ENCODE measurements at regions not wholly inside any gene's neighbourhood (a gene's known extent, or its start where the extent isn't known, plus 50 kb on each side); places are given as distances from the start of the nearest gene placed in this dataset.

GRCh38 chr6:82832811-82833210, 232.8 kb downstream of the UBE3D start:
- no peaks in the 10 kb centered on the region for H3K4me1 Mint-ChIP-seq
- H3K9me3 Mint-ChIP-seq, result peaks cover 0 to 8% (median 3%) of the 10 kb centered on the region in 7 donors

GRCh38 chr6:82833481-82833880, 232.2 kb downstream of the UBE3D start:
- Histone ChIP-seq H3K79me2 (ENCODE audit: insufficient read depth, low read length) (no peaks in the 10 kb centered on the region), H3K4me1 (ENCODE audit: control insufficient read depth in 1 of 2, insufficient read depth in 2 of 2, low read length in 2 of 2) (no peaks in the 10 kb centered on the region), H3K9me3 (replicated peaks in 1 of 2; ENCODE audit: control insufficient read depth in 1 of 2, insufficient read depth in 1 of 2, low read length in 2 of 2) (peaks cover 0 to 7% of the 10 kb centered on the region in 2 donors), H3K9ac (ENCODE audit: insufficient read depth, low read length, poor library complexity, severe bottlenecking) (no peak overlapping the region), H3K27me3 (ENCODE audit: control insufficient read depth in 2 of 2, insufficient read depth in 2 of 2, low read length in 2 of 2) (no peaks in the 10 kb centered on the region), H3K27ac (ENCODE audit: low read depth in 1 of 2, low read length in 2 of 2) (no peak overlapping the region), H2AFZ (ENCODE audit: insufficient read depth, low read depth, low read length, poor library complexity, severe bottlenecking) (no peak overlapping the region), H3K4me2 (replicated peaks; ENCODE audit: extremely low read depth, low read length, poor library complexity, severe bottlenecking) (no peak overlapping the region), H4K20me1 (ENCODE audit: insufficient read depth, low read length) (no peaks in the 10 kb centered on the region), H3K4me3 (replicated peaks in 1 of 3; ENCODE audit: low read depth in 2 of 3, low read length in 3 of 3) (no peak overlapping the region), H3K36me3 (replicated peaks in 1 of 2; ENCODE audit: control insufficient read depth in 1 of 2, insufficient read depth in 2 of 2, low read length in 2 of 2) (no peaks in the 10 kb centered on the region)
- Mint-ChIP-seq H3K27ac (no peak overlapping the region), H3K27me3 (ENCODE audit: low read depth in 3 of 3) (no peaks in the 10 kb centered on the region), H3K9me3 (peaks cover 0 to 12% (median 5%) of the 10 kb centered on the region in 7 donors), H3K4me1 (no peaks in the 10 kb centered on the region), H3K4me3 (no peak overlapping the region), H3K36me3 (no peaks in the 10 kb centered on the region)
- WGBS (ENCODE audit: insufficient coverage), result 100% methylated on average over 1 of the region's 2 CpGs
- intact Hi-C loops (cut with micrococcal nuclease), result no loop called here
- no peak for TF ChIP-seq CTCF (IDR thresholded peaks at IDR 0.05)
- DNase-seq, result no peak

More at GRCh38 chr6:82832811-82833210, 232.8 kb downstream of the UBE3D start:
- no peaks in the 10 kb centered on the region for H3K79me2 ChIP-seq (ENCODE audit: insufficient read depth, low read length)
- no peak overlapping the region for H2AFZ ChIP-seq (ENCODE audit: insufficient read depth, low read depth, low read length, poor library complexity, severe bottlenecking)
- Mint-ChIP-seq H3K4me3 (no peak overlapping the region), H3K27ac (no peak overlapping the region), H3K36me3 (no peaks in the 10 kb centered on the region), H3K27me3 (ENCODE audit: low read depth in 3 of 3) (no peaks in the 10 kb centered on the region)
- no peaks in the 10 kb centered on the region for H4K20me1 ChIP-seq (ENCODE audit: insufficient read depth, low read length)
- no CpG with 5 or more reads among the region's 3 CpGs for WGBS (ENCODE audit: insufficient coverage)
- no peak for DNase-seq
- H3K27me3 ChIP-seq (ENCODE audit: control insufficient read depth in 2 of 2, insufficient read depth in 2 of 2, low read length in 2 of 2), result no peaks in the 10 kb centered on the region
- H3K27ac ChIP-seq (ENCODE audit: low read depth in 1 of 2, low read length in 2 of 2), result no peak overlapping the region
- no peaks in the 10 kb centered on the region for H3K36me3 ChIP-seq (replicated peaks in 1 of 2; ENCODE audit: control insufficient read depth in 1 of 2, insufficient read depth in 2 of 2, low read length in 2 of 2)
- H3K4me2 ChIP-seq (replicated peaks; ENCODE audit: extremely low read depth, low read length, poor library complexity, severe bottlenecking), result no peak overlapping the region
- no peaks in the 10 kb centered on the region for H3K4me1 ChIP-seq (ENCODE audit: control insufficient read depth in 1 of 2, insufficient read depth in 2 of 2, low read length in 2 of 2)
- H3K9ac ChIP-seq (ENCODE audit: insufficient read depth, low read length, poor library complexity, severe bottlenecking), result no peak overlapping the region
- H3K4me3 ChIP-seq (replicated peaks in 1 of 3; ENCODE audit: low read depth in 2 of 3, low read length in 3 of 3), result no peak overlapping the region
- intact Hi-C loops (cut with micrococcal nuclease), result no loop called here
- peaks cover 0 to 7% of the 10 kb centered on the region in 2 donors for H3K9me3 ChIP-seq (replicated peaks in 1 of 2; ENCODE audit: control insufficient read depth in 1 of 2, insufficient read depth in 1 of 2, low read length in 2 of 2)
- TF ChIP-seq CTCF (IDR thresholded peaks at IDR 0.05), result no peak
